ENCODE measurements at regions not wholly inside any gene's neighbourhood (a gene's known extent, or its start where the extent isn't known, plus 50 kb on each side); places are given as distances from the start of the nearest gene placed in this dataset.

DNA sequence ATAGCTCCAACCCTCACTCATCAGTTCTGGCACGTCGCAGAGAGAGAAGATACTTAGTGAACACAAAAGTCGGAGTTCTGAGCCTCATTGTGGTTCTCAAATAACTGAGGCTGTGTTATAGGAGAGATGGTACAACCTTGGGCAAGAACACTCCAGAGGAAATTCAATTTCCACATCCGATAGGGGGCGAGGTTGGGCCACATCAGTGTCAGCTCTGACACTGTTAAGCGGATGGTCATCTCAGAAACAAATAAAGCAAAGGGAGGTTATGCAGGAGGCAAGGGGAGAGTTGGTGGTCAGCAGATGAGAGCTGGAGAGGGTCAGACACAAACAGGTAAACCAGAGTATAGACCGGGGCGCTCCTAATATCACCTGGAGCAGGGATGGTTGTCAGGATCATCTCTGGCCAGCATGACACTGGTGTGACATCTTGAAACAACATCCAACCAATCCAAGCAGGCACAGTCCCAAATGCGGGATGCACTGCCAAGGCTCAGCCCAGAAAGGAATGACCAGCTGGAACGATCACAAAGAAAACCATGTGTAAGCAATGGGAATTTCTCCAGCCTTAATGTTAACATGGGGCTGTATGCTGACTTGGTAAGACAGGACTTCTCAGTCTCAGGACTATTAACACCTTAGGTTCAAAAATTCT is 331.8 kb downstream of the HACE1 start:
- TF ChIP-seq, protein P1, sequence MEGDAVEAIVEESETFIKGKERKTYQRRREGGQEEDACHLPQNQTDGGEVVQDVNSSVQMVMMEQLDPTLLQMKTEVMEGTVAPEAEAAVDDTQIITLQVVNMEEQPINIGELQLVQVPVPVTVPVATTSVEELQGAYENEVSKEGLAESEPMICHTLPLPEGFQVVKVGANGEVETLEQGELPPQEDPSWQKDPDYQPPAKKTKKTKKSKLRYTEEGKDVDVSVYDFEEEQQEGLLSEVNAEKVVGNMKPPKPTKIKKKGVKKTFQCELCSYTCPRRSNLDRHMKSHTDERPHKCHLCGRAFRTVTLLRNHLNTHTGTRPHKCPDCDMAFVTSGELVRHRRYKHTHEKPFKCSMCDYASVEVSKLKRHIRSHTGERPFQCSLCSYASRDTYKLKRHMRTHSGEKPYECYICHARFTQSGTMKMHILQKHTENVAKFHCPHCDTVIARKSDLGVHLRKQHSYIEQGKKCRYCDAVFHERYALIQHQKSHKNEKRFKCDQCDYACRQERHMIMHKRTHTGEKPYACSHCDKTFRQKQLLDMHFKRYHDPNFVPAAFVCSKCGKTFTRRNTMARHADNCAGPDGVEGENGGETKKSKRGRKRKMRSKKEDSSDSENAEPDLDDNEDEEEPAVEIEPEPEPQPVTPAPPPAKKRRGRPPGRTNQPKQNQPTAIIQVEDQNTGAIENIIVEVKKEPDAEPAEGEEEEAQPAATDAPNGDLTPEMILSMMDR (IDR thresholded peaks at IDR 0.05): peak in 1 of 3 experiments; percentile 14
- no peak for TF ChIP-seq POLR2A (IDR thresholded peaks at IDR 0.05)

All from testis (tissue), 2 donors.